Testis (tissue), 2 donors: ENCODE measurements at regions not wholly inside any gene's neighbourhood (a gene's known extent, or its start where the extent isn't known, plus 50 kb on each side); places are given as distances from the start of the nearest gene placed in this dataset.

Experiments
- DNase-seq: peaks from one replicate; pipeline ENCODE4 v3.0.0-alpha.2; 2019
- H3K27ac ChIP-seq, 2 donors: fragments of 200-600 bp; sonication (generic); one replicate each; pipeline ENCODE4 v1.5.1; 2019
- H3K27me3 ChIP-seq: fragments of 200-600 bp; sonication (generic); one replicate; pipeline ENCODE4 v1.5.1; 2019
- H3K36me3 ChIP-seq: fragments of 200-600 bp; sonication (generic); one replicate; pipeline ENCODE4 v1.5.1; 2017; ENCODE audit warnings: low read depth; ENCODE audit errors: missing control alignments
- H3K4me1 ChIP-seq: fragments of 200-600 bp; sonication (generic); one replicate; pipeline ENCODE4 v1.5.1; 2019
- H3K4me3 ChIP-seq, 2 donors: fragments of 200-600 bp; sonication (generic); one replicate each; pipeline ENCODE4 v1.5.1; 2017 to 2019
- H3K9me3 ChIP-seq: fragments of 200-600 bp; sonication (generic); one replicate; pipeline ENCODE4 v1.5.1; 2017
- POLR2A ChIP-seq: fragments of 450-650 bp; IDR thresholded peaks from one replicate; pipeline ENCODE4 v1.6.1; 2017; ENCODE audit warnings: antibody characterized with exemption, mild to moderate bottlenecking, moderate library complexity
- WGBS, 2 donors: methylation state at CpG; one replicate each; pipeline ENCODE4 v1.1.5; 2018; 5-methylcytosine and 5-hydroxymethylcytosine counted together
- intact Hi-C: fragments of 100-400 bp; cut with DNase I; formaldehyde crosslinking; loops from one replicate; pipeline ENCODE4 v1.15.1; 2023; ENCODE audit warnings: low total_unique reads
- TF ChIP-seq, protein P1 (sequence below), 3 experiments: fragments of 450-650 bp in 2 of 3; fragments of 200-600 bp in 1 of 3; sonication (generic) in 1 of 3; IDR thresholded peaks; one replicate each; pipeline ENCODE4 v1.5.1; 2016 to 2019; ENCODE audit warnings: antibody characterized with exemption in 3 of 3, mild to moderate bottlenecking in 2 of 3, moderate library complexity in 1 of 3

DNA sequence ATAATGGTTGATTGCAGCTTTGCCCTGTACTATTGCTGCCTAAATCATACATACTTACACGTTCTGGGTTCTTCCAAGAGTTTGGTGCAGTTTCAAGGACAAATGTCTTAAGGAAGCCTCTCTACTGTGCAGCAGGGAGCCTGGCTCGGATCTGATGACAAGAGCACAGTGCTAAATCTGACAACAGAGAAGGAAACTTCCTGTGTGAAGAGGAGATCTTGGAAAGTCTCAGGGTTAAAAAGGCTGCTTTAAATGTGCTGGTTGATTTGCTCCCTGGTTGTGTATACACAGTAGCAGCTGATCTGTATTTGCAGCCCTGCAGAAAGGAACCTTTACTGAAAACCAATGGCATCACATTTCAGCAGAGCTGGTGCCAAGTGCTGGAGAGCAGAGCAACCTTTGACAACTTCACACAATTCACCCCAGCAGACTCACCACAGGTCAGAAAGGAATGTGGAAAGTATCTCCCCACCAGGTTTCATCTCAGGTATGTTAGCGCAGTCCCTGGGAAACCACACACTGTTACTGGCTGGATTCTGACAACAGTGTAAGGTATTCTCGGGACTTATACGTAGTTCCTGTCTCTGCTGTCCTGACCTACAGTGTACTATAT is 355.0 kb upstream of the ESRRG start:
- WGBS, 2 donors, result 60 to 65% methylated on average over 5 of the region's 5 CpGs
- H3K4me3 ChIP-seq, result no peak overlapping the region
- no peaks in the 10 kb centered on the region for H3K36me3 ChIP-seq
- no peaks in the 10 kb centered on the region for H3K9me3 ChIP-seq
- intact Hi-C loops, result no loop called here
- no peak for DNase-seq
- H3K27ac ChIP-seq, result no peak overlapping the region
- no peaks in the 10 kb centered on the region for H3K27me3 ChIP-seq
- H3K4me1 ChIP-seq, result no peaks in the 10 kb centered on the region
- no peak for TF ChIP-seq POLR2A
- TF ChIP-seq, protein P1, sequence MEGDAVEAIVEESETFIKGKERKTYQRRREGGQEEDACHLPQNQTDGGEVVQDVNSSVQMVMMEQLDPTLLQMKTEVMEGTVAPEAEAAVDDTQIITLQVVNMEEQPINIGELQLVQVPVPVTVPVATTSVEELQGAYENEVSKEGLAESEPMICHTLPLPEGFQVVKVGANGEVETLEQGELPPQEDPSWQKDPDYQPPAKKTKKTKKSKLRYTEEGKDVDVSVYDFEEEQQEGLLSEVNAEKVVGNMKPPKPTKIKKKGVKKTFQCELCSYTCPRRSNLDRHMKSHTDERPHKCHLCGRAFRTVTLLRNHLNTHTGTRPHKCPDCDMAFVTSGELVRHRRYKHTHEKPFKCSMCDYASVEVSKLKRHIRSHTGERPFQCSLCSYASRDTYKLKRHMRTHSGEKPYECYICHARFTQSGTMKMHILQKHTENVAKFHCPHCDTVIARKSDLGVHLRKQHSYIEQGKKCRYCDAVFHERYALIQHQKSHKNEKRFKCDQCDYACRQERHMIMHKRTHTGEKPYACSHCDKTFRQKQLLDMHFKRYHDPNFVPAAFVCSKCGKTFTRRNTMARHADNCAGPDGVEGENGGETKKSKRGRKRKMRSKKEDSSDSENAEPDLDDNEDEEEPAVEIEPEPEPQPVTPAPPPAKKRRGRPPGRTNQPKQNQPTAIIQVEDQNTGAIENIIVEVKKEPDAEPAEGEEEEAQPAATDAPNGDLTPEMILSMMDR (IDR thresholded peaks at IDR 0.05), result no peak

DNA sequence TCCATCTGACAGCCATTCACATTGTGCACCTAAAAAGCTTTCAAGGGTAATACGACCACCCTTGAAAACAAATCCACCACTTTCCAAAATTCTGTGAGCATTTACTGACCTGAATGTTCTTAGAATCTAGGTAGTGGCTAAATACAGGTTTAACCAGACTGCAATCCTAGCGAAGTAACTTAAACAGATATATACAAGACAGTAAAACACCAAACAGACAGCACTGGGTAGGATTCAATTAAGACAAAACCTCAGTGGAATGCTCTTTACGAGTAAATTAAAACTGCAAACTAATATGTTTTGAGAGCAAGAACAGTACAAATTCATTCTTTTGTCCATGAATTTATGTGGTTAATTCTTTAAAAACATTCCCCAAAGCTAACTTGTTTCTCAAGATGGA is 354.2 kb upstream of the ESRRG start:
- WGBS, 2 donors, result 66 to 69% methylated on average over 3 of the region's 3 CpGs
- intact Hi-C loops, result no loop called here
- no peak for DNase-seq
- Histone ChIP-seq H3K36me3 (no peaks in the 10 kb centered on the region), H3K27ac (no peak overlapping the region), H3K4me1 (no peaks in the 10 kb centered on the region), H3K4me3 (no peak overlapping the region), H3K9me3 (no peaks in the 10 kb centered on the region), H3K27me3 (no peaks in the 10 kb centered on the region)
- no peak for TF ChIP-seq POLR2A
- TF ChIP-seq, protein P1 (IDR thresholded peaks at IDR 0.05), result no peak

DNA sequence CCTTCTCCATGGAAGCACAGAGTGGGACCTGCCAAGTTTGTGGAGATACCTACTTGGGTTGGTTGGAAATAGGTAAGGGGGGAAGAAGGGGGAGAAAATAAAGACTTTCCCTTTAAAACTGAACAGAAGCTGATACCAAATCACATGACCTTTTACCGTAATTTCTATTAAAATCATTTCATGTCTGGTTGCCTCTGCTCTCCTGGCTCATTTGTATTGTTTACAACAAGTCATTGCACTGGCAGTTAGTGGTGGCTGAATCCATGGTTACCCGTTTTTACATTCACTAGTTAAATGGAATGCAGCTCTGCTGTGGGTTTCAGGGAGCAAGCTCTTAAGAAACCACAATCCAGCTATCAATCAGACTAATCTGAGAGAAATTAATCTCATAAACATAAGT is 353.7 kb upstream of the ESRRG start:
- Histone ChIP-seq H3K4me3 (no peak overlapping the region), H3K9me3 (no peaks in the 10 kb centered on the region), H3K27me3 (no peaks in the 10 kb centered on the region), H3K27ac (no peak overlapping the region), H3K36me3 (no peaks in the 10 kb centered on the region), H3K4me1 (no peaks in the 10 kb centered on the region)
- DNase-seq, result no peak
- 45 to 68% methylated on average over 2 of the region's 2 CpGs for WGBS, 2 donors
- TF ChIP-seq POLR2A, result no peak
- TF ChIP-seq, protein P1 (IDR thresholded peaks at IDR 0.05), result no peak
- intact Hi-C loops, result no loop called here

DNA sequence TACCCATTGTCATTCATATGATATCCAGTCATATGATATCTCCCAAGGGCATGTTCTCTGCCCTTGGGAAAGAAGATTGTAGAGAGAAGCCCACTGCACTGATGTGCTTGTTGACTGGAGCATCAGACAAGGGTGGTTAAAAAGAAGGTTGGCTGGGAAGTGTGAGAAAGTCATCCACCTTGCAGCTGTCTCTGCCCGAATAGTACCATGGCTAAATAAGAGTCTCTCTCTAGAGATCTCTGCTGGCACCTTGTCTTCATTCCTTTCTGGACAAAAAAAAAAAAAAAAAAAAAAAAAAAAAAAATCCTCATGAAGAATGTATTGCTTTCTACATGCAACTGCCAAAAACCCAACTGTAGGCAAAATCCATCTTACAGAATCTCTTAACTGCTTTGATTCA is 349.7 kb upstream of the ESRRG start:
- no peaks in the 10 kb centered on the region for H3K27me3 ChIP-seq
- WGBS, 2 donors, result 79 to 93% methylated on average over 1 of the region's 1 CpG
- H3K27ac ChIP-seq, result no peak overlapping the region
- no peak for DNase-seq
- H3K4me3 ChIP-seq, result no peak overlapping the region
- no peaks in the 10 kb centered on the region for H3K9me3 ChIP-seq
- TF ChIP-seq, protein P1 (IDR thresholded peaks at IDR 0.05), result no peak
- TF ChIP-seq POLR2A, result no peak
- no peaks in the 10 kb centered on the region for H3K36me3 ChIP-seq
- H3K4me1 ChIP-seq, result no peaks in the 10 kb centered on the region
- intact Hi-C loops, result no loop called here

DNA sequence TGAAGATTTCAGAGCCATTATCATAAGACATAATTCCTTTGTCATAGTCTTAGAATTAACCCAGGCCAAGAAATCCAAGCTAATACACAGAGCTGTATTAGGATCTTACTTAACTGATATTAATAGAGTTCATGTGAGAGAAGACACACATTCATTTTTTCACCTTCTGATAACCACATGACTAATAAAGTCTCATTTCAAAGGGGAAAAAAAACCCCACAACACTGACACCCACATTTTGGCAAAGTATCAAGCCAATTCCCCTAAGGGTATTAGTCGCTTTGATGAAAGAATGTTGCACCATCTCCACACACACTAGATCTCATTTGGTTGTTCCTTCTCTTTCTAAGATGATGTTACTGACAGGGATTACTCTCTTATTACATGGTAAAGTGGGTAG is 344.4 kb upstream of the ESRRG start:
- H3K27me3 ChIP-seq, result no peaks in the 10 kb centered on the region
- 73 to 97% methylated on average over 1 of the region's 1 CpG for WGBS, 2 donors
- H3K4me3 ChIP-seq, result no peak overlapping the region
- no peak overlapping the region for H3K27ac ChIP-seq
- H3K36me3 ChIP-seq, result no peaks in the 10 kb centered on the region
- H3K9me3 ChIP-seq, result no peaks in the 10 kb centered on the region
- H3K4me1 ChIP-seq, result no peaks in the 10 kb centered on the region
- intact Hi-C loops, result no loop called here
- no peak for DNase-seq
- no peak for TF ChIP-seq POLR2A
- TF ChIP-seq, protein P1 (IDR thresholded peaks at IDR 0.05), result no peak
